ENCODE measurements at regions not wholly inside any gene's neighbourhood (a gene's known extent, or its start where the extent isn't known, plus 50 kb on each side); places are given as distances from the start of the nearest gene placed in this dataset.
"Not testable (repeated sequence)": the region's sequence is repeated elsewhere in the genome, so short reads cannot be mapped to it uniquely, and the experiment has no call there.

- ATAC-seq (no peak), DNase-seq (no peak)
- intact Hi-C loops (cut with DNase I, micrococcal nuclease), result no loop called here
- ChIA-PET CTCF (no interaction called here), POLR2A (no interaction called here)
- no peak overlapping the region for H3K4me3 Mint-ChIP-seq
- no peaks in the 10 kb centered on the region for H3K9me3 Mint-ChIP-seq (ENCODE audit: low read depth)
- H3K27me3 Mint-ChIP-seq, result peaks cover 11% of the 10 kb centered on the region
- peaks cover 48% of the 10 kb centered on the region for H3K4me1 Mint-ChIP-seq
- H3K27ac Mint-ChIP-seq, result no peak overlapping the region
- H3K36me3 Mint-ChIP-seq (ENCODE audit: low read depth), result no peaks in the 10 kb centered on the region
Measured at GRCh38 chr2:236363711-236364277, 99.6 kb upstream of the ASB18 start.

GRCh38 chr2:236365258-236366048 lies 101.2 kb upstream of the ASB18 start:
- no peak overlapping the region for H3K27ac Mint-ChIP-seq
- no peaks in the 10 kb centered on the region for H3K36me3 Mint-ChIP-seq (ENCODE audit: low read depth)
- ATAC-seq (no peak), DNase-seq (no peak)
- peaks cover 23% of the 10 kb centered on the region for H3K27me3 Mint-ChIP-seq
- intact Hi-C loops (cut with DNase I, micrococcal nuclease), result no loop called here
- H3K9me3 Mint-ChIP-seq (ENCODE audit: low read depth), result no peaks in the 10 kb centered on the region
- peaks cover 39% of the 10 kb centered on the region for H3K4me1 Mint-ChIP-seq
- no peak overlapping the region for H3K4me3 Mint-ChIP-seq
- ChIA-PET CTCF (no interaction called here), POLR2A (no interaction called here)

- Mint-ChIP-seq H3K27ac (no peak overlapping the region), H3K27me3 (peaks cover 25% of the 10 kb centered on the region)
- intact Hi-C loops (cut with DNase I, micrococcal nuclease), result no loop called here
Measured at GRCh38 chr2:236366049-236366387, 101.8 kb upstream of the ASB18 start.

GRCh38 chr2:236366397-236366796 lies 102.2 kb upstream of the ASB18 start:
- ChIA-PET POLR2A (no interaction called here), CTCF (no interaction called here)
- DNase-seq, result peak; percentile 35
- intact Hi-C loops (cut with DNase I, micrococcal nuclease), result no loop called here
- Mint-ChIP-seq H3K27me3 (peaks cover 25% of the 10 kb centered on the region), H3K4me1 (peaks cover 36% of the 10 kb centered on the region), H3K4me3 (no peak overlapping the region), H3K9me3 (ENCODE audit: low read depth) (no peaks in the 10 kb centered on the region), H3K27ac (no peak overlapping the region), H3K36me3 (ENCODE audit: low read depth) (no peaks in the 10 kb centered on the region)
- peak; percentile 39 for ATAC-seq

More at GRCh38 chr2:236366049-236366387, 101.8 kb upstream of the ASB18 start:
- peaks cover 37% of the 10 kb centered on the region for H3K4me1 Mint-ChIP-seq
- H3K4me3 Mint-ChIP-seq, result no peak overlapping the region
- POLR2A ChIA-PET, result no interaction called here
- no peaks in the 10 kb centered on the region for H3K9me3 Mint-ChIP-seq (ENCODE audit: low read depth)
- no peak for ATAC-seq
- CTCF ChIA-PET, result no interaction called here
- no peaks in the 10 kb centered on the region for H3K36me3 Mint-ChIP-seq (ENCODE audit: low read depth)
- DNase-seq, result no peak

GRCh38 chr2:236367506-236368289 lies 103.5 kb upstream of the ASB18 start:
- H3K9me3 Mint-ChIP-seq (ENCODE audit: low read depth), result no peaks in the 10 kb centered on the region
- ATAC-seq (no peak), DNase-seq (no peak)
- peaks cover 36% of the 10 kb centered on the region for H3K4me1 Mint-ChIP-seq
- no peak overlapping the region for H3K27ac Mint-ChIP-seq
- no peaks in the 10 kb centered on the region for H3K36me3 Mint-ChIP-seq (ENCODE audit: low read depth)
- ChIA-PET POLR2A (no interaction called here), CTCF (interaction anchor here (0.5 to 1.0 kb wide), 2 partner anchors 33 to 124 kb away, joined by 3 read pairs; no protein-coding TSS in a partner anchor)
- intact Hi-C loops (cut with DNase I, micrococcal nuclease), result no loop called here
- no peak overlapping the region for H3K4me3 Mint-ChIP-seq
- H3K27me3 Mint-ChIP-seq, result peaks cover 25% of the 10 kb centered on the region

GRCh38 chr2:236369661-236370062 lies 105.5 kb upstream of the ASB18 start:
- Mint-ChIP-seq H3K4me3 (no peak overlapping the region), H3K9me3 (ENCODE audit: low read depth) (no peaks in the 10 kb centered on the region), H3K4me1 (peaks cover 36% of the 10 kb centered on the region), H3K27ac (no peak overlapping the region), H3K36me3 (ENCODE audit: low read depth) (no peaks in the 10 kb centered on the region), H3K27me3 (peaks cover 33% of the 10 kb centered on the region)
- CTCF ChIA-PET, result no interaction called here
- ATAC-seq (no peak), DNase-seq (no peak)
- POLR2A ChIA-PET, result no interaction called here
- intact Hi-C loops (cut with DNase I, micrococcal nuclease), result no loop called here

GRCh38 chr2:236370847-236371409 lies 106.7 kb upstream of the ASB18 start:
- Mint-ChIP-seq H3K27me3 (peaks cover 33% of the 10 kb centered on the region), H3K36me3 (ENCODE audit: low read depth) (no peaks in the 10 kb centered on the region), H3K27ac (no peak overlapping the region), H3K4me1 (peaks cover 28% of the 10 kb centered on the region), H3K9me3 (ENCODE audit: low read depth) (no peaks in the 10 kb centered on the region), H3K4me3 (no peak overlapping the region)
- POLR2A ChIA-PET, result no interaction called here
- intact Hi-C loops (cut with DNase I, micrococcal nuclease), result no loop called here
- CTCF ChIA-PET, result no interaction called here
- DNase-seq (no peak), ATAC-seq (no peak)

- H3K27ac Mint-ChIP-seq, result no peak overlapping the region
Measured at GRCh38 chr2:236375973-236376476, 111.8 kb upstream of the ASB18 start.

GRCh38 chr2:236376566-236377244 lies 112.5 kb upstream of the ASB18 start:
- no peak for DNase-seq
- ChIA-PET CTCF (no interaction called here), POLR2A (no interaction called here)
- Mint-ChIP-seq H3K36me3 (ENCODE audit: low read depth) (no peaks in the 10 kb centered on the region), H3K27ac (no peak overlapping the region), H3K27me3 (peaks cover 15% of the 10 kb centered on the region), H3K4me3 (no peak overlapping the region), H3K9me3 (ENCODE audit: low read depth) (no peaks in the 10 kb centered on the region), H3K4me1 (peaks cover 4% of the 10 kb centered on the region)
- intact Hi-C loops (cut with DNase I, micrococcal nuclease), result no loop called here
- no peak for ATAC-seq

More at GRCh38 chr2:236375973-236376476, 111.8 kb upstream of the ASB18 start:
- no peaks in the 10 kb centered on the region for H3K36me3 Mint-ChIP-seq (ENCODE audit: low read depth)
- H3K4me3 Mint-ChIP-seq, result no peak overlapping the region
- CTCF ChIA-PET, result no interaction called here
- ATAC-seq (no peak), DNase-seq (no peak)
- H3K9me3 Mint-ChIP-seq (ENCODE audit: low read depth), result no peaks in the 10 kb centered on the region
- peaks cover 4% of the 10 kb centered on the region for H3K4me1 Mint-ChIP-seq
- intact Hi-C loops (cut with DNase I, micrococcal nuclease), result no loop called here
- peaks cover 15% of the 10 kb centered on the region for H3K27me3 Mint-ChIP-seq
- POLR2A ChIA-PET, result no interaction called here

GRCh38 chr2:236380051-236380612 lies 115.9 kb upstream of the ASB18 start:
- CTCF ChIA-PET, result interaction anchor here (0.5 kb wide), 1 partner anchor 374 kb away, joined by 3 read pairs; no protein-coding TSS in a partner anchor
- Mint-ChIP-seq H3K4me1 (peaks cover under 1% of the 10 kb centered on the region), H3K27ac (no peak overlapping the region), H3K36me3 (ENCODE audit: low read depth) (no peaks in the 10 kb centered on the region), H3K9me3 (ENCODE audit: low read depth) (peaks cover 2% of the 10 kb centered on the region), H3K4me3 (no peak overlapping the region), H3K27me3 (peaks cover 5% of the 10 kb centered on the region)
- no peak for DNase-seq
- intact Hi-C loops (cut with DNase I, micrococcal nuclease), result no loop called here
- POLR2A ChIA-PET, result no interaction called here
- ATAC-seq, result no peak

GRCh38 chr2:236381253-236381652 lies 117.0 kb upstream of the ASB18 start:
- CTCF ChIA-PET; H3K9me3 Mint-ChIP-seq (ENCODE audit: low read depth); DNase-seq; H3K27me3 Mint-ChIP-seq; H3K27ac Mint-ChIP-seq; H3K4me1 Mint-ChIP-seq; H3K36me3 Mint-ChIP-seq (ENCODE audit: low read depth); intact Hi-C loops (cut with DNase I, micrococcal nuclease); H3K4me3 Mint-ChIP-seq: not testable (repeated sequence)
- ATAC-seq, result peak; percentile 51
- POLR2A ChIA-PET, result interaction anchor here (0.8 kb wide), 1 partner anchor 119 kb away, joined by 3 read pairs; no protein-coding TSS in a partner anchor

Measured in activated CD4-positive, alpha-beta T cell treated with anti-CD3 and anti-CD28 coated beads for 36 hours (primary cell).